ENCODE measurements at regions not wholly inside any gene's neighbourhood (a gene's known extent, or its start where the extent isn't known, plus 50 kb on each side); places are given as distances from the start of the nearest gene placed in this dataset.

DNA sequence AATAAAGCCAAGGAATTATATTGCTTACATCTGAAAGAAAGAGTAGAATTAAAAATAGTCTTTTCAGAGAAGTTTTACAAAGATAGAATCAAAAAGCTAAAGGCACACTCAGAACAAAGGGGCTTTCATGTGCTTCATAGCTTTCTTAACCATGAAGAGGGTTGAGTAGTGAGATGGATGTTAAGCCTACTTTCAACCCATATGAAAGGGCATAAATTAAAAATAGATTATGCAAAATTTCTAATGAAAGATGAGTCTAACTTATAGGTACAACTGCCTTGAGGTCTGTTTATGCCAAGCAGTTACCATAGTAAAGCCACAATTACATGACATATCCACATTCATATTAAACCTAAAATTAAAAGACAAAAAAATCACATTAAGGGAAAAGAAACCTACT, 223.3 kb upstream of the ARHGEF26 start:
- intact Hi-C loops (cut with micrococcal nuclease), result no loop called here
- no peak overlapping the region for H3K27ac Mint-ChIP-seq
- H3K27me3 ChIP-seq (replicated peaks in 1 of 4; ENCODE audit: control extremely low read depth in 1 of 4, control insufficient read depth in 3 of 4, insufficient read depth in 4 of 4, low read length in 3 of 4), result no peaks in the 10 kb centered on the region
- POLR2A ChIA-PET, result no interaction called here
- H2AFZ ChIP-seq (ENCODE audit: insufficient read depth, low read depth, low read length, poor library complexity, severe bottlenecking), result no peak overlapping the region
- no peaks in the 10 kb centered on the region for H3K36me3 ChIP-seq (replicated peaks in 1 of 2; ENCODE audit: control extremely low read depth in 1 of 2, control insufficient read depth in 1 of 2, extremely low read depth in 1 of 2, insufficient read depth in 2 of 2, low read length in 1 of 2)
- CTCF ChIA-PET, result no interaction called here
- TF ChIP-seq, protein P1, sequence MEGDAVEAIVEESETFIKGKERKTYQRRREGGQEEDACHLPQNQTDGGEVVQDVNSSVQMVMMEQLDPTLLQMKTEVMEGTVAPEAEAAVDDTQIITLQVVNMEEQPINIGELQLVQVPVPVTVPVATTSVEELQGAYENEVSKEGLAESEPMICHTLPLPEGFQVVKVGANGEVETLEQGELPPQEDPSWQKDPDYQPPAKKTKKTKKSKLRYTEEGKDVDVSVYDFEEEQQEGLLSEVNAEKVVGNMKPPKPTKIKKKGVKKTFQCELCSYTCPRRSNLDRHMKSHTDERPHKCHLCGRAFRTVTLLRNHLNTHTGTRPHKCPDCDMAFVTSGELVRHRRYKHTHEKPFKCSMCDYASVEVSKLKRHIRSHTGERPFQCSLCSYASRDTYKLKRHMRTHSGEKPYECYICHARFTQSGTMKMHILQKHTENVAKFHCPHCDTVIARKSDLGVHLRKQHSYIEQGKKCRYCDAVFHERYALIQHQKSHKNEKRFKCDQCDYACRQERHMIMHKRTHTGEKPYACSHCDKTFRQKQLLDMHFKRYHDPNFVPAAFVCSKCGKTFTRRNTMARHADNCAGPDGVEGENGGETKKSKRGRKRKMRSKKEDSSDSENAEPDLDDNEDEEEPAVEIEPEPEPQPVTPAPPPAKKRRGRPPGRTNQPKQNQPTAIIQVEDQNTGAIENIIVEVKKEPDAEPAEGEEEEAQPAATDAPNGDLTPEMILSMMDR (IDR thresholded peaks at IDR 0.05), result no peak
- no peak for TF ChIP-seq EZH2 (IDR thresholded peaks at IDR 0.05; ENCODE audit: borderline replicate concordance, insufficient read depth, low read depth, low read length, poor library complexity, severe bottlenecking)
- no peaks in the 10 kb centered on the region for H3K4me1 ChIP-seq (ENCODE audit: control insufficient read depth in 2 of 2, insufficient read depth in 2 of 2, low read length in 2 of 2)
- H4K20me1 ChIP-seq (ENCODE audit: control insufficient read depth, insufficient read depth, low read length, poor library complexity, severe bottlenecking), result no peaks in the 10 kb centered on the region
- H3K9me3 ChIP-seq (ENCODE audit: control extremely low read depth in 1 of 3, control insufficient read depth in 2 of 3, insufficient read depth in 1 of 3, low read length in 2 of 3), result no peaks in the 10 kb centered on the region
- H3K27me3 Mint-ChIP-seq, result no peaks in the 10 kb centered on the region
- H3K4me3 Mint-ChIP-seq, result no peak overlapping the region
- H3K4me3 ChIP-seq (ENCODE audit: control extremely low read depth in 1 of 5, extremely low read depth in 1 of 5, insufficient read depth in 1 of 5, low read depth in 2 of 5, low read length in 4 of 5), result no peak overlapping the region
- H3K79me2 ChIP-seq (ENCODE audit: control insufficient read depth, insufficient read depth, low read length), result no peaks in the 10 kb centered on the region
- H3K4me1 Mint-ChIP-seq, result no peaks in the 10 kb centered on the region
- H3K27ac ChIP-seq (ENCODE audit: low read length in 2 of 2), result no peak overlapping the region
- no peak overlapping the region for H3K4me2 ChIP-seq (replicated peaks; ENCODE audit: low read depth, low read length, poor library complexity, severe bottlenecking)
- ATAC-seq (ENCODE audit: low read depth) (no peak), DNase-seq (no peak)
- H3K9ac ChIP-seq (ENCODE audit: low read length), result no peak overlapping the region
- no peaks in the 10 kb centered on the region for H3K9me3 Mint-ChIP-seq (ENCODE audit: insufficient read depth)

- Histone ChIP-seq H3K79me2 (ENCODE audit: control insufficient read depth, insufficient read depth, low read length) (no peaks in the 10 kb centered on the region), H3K27me3 (replicated peaks in 1 of 4; ENCODE audit: control extremely low read depth in 1 of 4, control insufficient read depth in 3 of 4, insufficient read depth in 4 of 4, low read length in 3 of 4) (no peaks in the 10 kb centered on the region), H3K27ac (ENCODE audit: low read length in 2 of 2) (no peak overlapping the region), H3K4me2 (replicated peaks; ENCODE audit: low read depth, low read length, poor library complexity, severe bottlenecking) (no peak overlapping the region), H2AFZ (ENCODE audit: insufficient read depth, low read depth, low read length, poor library complexity, severe bottlenecking) (no peak overlapping the region), H3K4me3 (ENCODE audit: control extremely low read depth in 1 of 5, extremely low read depth in 1 of 5, insufficient read depth in 1 of 5, low read depth in 2 of 5, low read length in 4 of 5) (no peak overlapping the region), H3K9ac (ENCODE audit: low read length) (no peak overlapping the region), H3K9me3 (ENCODE audit: control extremely low read depth in 1 of 3, control insufficient read depth in 2 of 3, insufficient read depth in 1 of 3, low read length in 2 of 3) (no peaks in the 10 kb centered on the region), H3K4me1 (ENCODE audit: control insufficient read depth in 2 of 2, insufficient read depth in 2 of 2, low read length in 2 of 2) (no peaks in the 10 kb centered on the region), H3K36me3 (replicated peaks in 1 of 2; ENCODE audit: control extremely low read depth in 1 of 2, control insufficient read depth in 1 of 2, extremely low read depth in 1 of 2, insufficient read depth in 2 of 2, low read length in 1 of 2) (no peaks in the 10 kb centered on the region), H4K20me1 (ENCODE audit: control insufficient read depth, insufficient read depth, low read length, poor library complexity, severe bottlenecking) (no peaks in the 10 kb centered on the region)
- ChIA-PET CTCF (no interaction called here), POLR2A (no interaction called here)
- Mint-ChIP-seq H3K27ac (no peak overlapping the region), H3K4me3 (no peak overlapping the region), H3K4me1 (no peaks in the 10 kb centered on the region), H3K27me3 (no peaks in the 10 kb centered on the region), H3K9me3 (ENCODE audit: insufficient read depth) (no peaks in the 10 kb centered on the region)
- DNase-seq, result no peak
- no peak for ATAC-seq (ENCODE audit: low read depth)
- intact Hi-C loops (cut with micrococcal nuclease), result no loop called here
- no CpG with 5 or more reads among the region's 2 CpGs for WGBS (ENCODE audit: insufficient coverage)
- TF ChIP-seq EZH2 (IDR thresholded peaks at IDR 0.05; ENCODE audit: borderline replicate concordance, insufficient read depth, low read depth, low read length, poor library complexity, severe bottlenecking), result no peak
- TF ChIP-seq, protein P1 (IDR thresholded peaks at IDR 0.05), result no peak
These were observed 220.0 kb upstream of the ARHGEF26 start for GRCh38 chr3:153901152-153901551.
